ENCODE measurements at regions not wholly inside any gene's neighbourhood (a gene's known extent, or its start where the extent isn't known, plus 50 kb on each side); places are given as distances from the start of the nearest gene placed in this dataset.

- no peaks in the 10 kb centered on the region for H3K4me1 ChIP-seq (ENCODE audit: control insufficient read depth in 1 of 2, insufficient read depth in 2 of 2, low read length in 2 of 2)
- no peak overlapping the region for H3K9ac ChIP-seq (ENCODE audit: low read length)
- no peak overlapping the region for H3K4me3 ChIP-seq (ENCODE audit: low read depth, low read length)
- H3K79me1 ChIP-seq (ENCODE audit: low read length) = no peaks in the 10 kb centered on the region
- H3K4ac ChIP-seq (ENCODE audit: low read depth, low read length) = no peak overlapping the region
- WGBS (ENCODE audit: extremely low coverage, insufficient coverage, insufficient read length) = no CpG with 5 or more reads among the region's 3 CpGs
- H3K9me3 ChIP-seq (ENCODE audit: insufficient read depth, low read depth, low read length) = no peaks in the 10 kb centered on the region
- H2BK12ac ChIP-seq (ENCODE audit: low read length) = no peak overlapping the region
- H3K23ac ChIP-seq (ENCODE audit: low read length) = no peak overlapping the region
- H3K18ac ChIP-seq (ENCODE audit: low read length) = no peak overlapping the region
- H3K4me2 ChIP-seq (ENCODE audit: low read length) = no peak overlapping the region
- H2AFZ ChIP-seq (ENCODE audit: insufficient read depth, low read length, poor library complexity) = no peak overlapping the region
- no peak for DNase-seq
- H3K14ac ChIP-seq (ENCODE audit: low read length) = no peak overlapping the region
- no peak overlapping the region for H4K8ac ChIP-seq (ENCODE audit: low read depth, low read length)
- H3K27ac ChIP-seq (ENCODE audit: low read depth, low read length) = no peak overlapping the region
- H2BK5ac ChIP-seq (ENCODE audit: low read depth, low read length, poor library complexity) = no peak overlapping the region
- H2AK5ac ChIP-seq (ENCODE audit: low read length) = no peak overlapping the region
- H2BK120ac ChIP-seq (ENCODE audit: insufficient read depth, low read length, poor library complexity) = no peak overlapping the region
- no peak overlapping the region for H4K12ac ChIP-seq (ENCODE audit: low read depth, low read length)
- H3K36me3 ChIP-seq (ENCODE audit: control insufficient read depth in 1 of 2, insufficient read depth in 2 of 2, low read length in 2 of 2) = no peaks in the 10 kb centered on the region
- H3K79me2 ChIP-seq (ENCODE audit: control insufficient read depth, insufficient read depth, low read length, poor library complexity) = no peaks in the 10 kb centered on the region
- H4K91ac ChIP-seq (ENCODE audit: low read depth, low read length) = no peak overlapping the region
- no peaks in the 10 kb centered on the region for H3K27me3 ChIP-seq (ENCODE audit: insufficient read depth, low read length)
These were observed 406.0 kb downstream of the PRELID2 start for GRCh38 chr5:145429170-145429569.

DNA sequence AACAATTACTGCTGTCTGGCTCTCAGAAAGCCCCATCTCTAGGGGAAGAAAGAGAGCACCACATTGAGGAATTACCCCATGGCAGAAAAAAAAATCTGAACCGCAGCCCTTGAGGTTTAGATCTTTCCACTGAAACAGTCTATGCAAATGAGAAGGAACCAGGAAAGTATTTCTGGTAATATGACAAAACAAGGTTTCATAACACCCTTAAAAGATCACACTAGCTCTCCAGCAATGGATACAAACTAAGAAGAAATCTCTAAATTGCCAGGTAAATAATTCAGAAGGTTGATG, 427.1 kb downstream of the PRELID2 start:
- no peak overlapping the region for H3K4ac ChIP-seq (ENCODE audit: low read depth, low read length)
- H3K79me2 ChIP-seq (ENCODE audit: control insufficient read depth, insufficient read depth, low read length, poor library complexity) = no peaks in the 10 kb centered on the region
- no peak overlapping the region for H3K23ac ChIP-seq (ENCODE audit: low read length)
- H3K27me3 ChIP-seq (ENCODE audit: insufficient read depth, low read length) = no peaks in the 10 kb centered on the region
- H3K4me2 ChIP-seq (ENCODE audit: low read length) = no peak overlapping the region
- H4K91ac ChIP-seq (ENCODE audit: low read depth, low read length) = no peak overlapping the region
- H4K12ac ChIP-seq (ENCODE audit: low read depth, low read length) = no peak overlapping the region
- no peak overlapping the region for H2BK12ac ChIP-seq (ENCODE audit: low read length)
- H3K36me3 ChIP-seq (ENCODE audit: control insufficient read depth in 1 of 2, insufficient read depth in 2 of 2, low read length in 2 of 2) = no peaks in the 10 kb centered on the region
- H2AK5ac ChIP-seq (ENCODE audit: low read length) = no peak overlapping the region
- no peak overlapping the region for H2BK5ac ChIP-seq (ENCODE audit: low read depth, low read length, poor library complexity)
- no peaks in the 10 kb centered on the region for H3K4me1 ChIP-seq (ENCODE audit: control insufficient read depth in 1 of 2, insufficient read depth in 2 of 2, low read length in 2 of 2)
- H3K27ac ChIP-seq (ENCODE audit: low read depth, low read length) = no peak overlapping the region
- no peak overlapping the region for H3K14ac ChIP-seq (ENCODE audit: low read length)
- H2AFZ ChIP-seq (ENCODE audit: insufficient read depth, low read length, poor library complexity) = no peak overlapping the region
- DNase-seq = no peak
- H3K18ac ChIP-seq (ENCODE audit: low read length) = no peak overlapping the region
- no peak overlapping the region for H3K4me3 ChIP-seq (ENCODE audit: low read depth, low read length)
- H3K79me1 ChIP-seq (ENCODE audit: low read length) = no peaks in the 10 kb centered on the region
- H3K9me3 ChIP-seq (ENCODE audit: insufficient read depth, low read depth, low read length) = peaks cover 3% of the 10 kb centered on the region
- WGBS (ENCODE audit: extremely low coverage, insufficient coverage, insufficient read length) = no CpG with 5 or more reads among the region's 1 CpG
- H4K8ac ChIP-seq (ENCODE audit: low read depth, low read length) = no peak overlapping the region
- H3K9ac ChIP-seq (ENCODE audit: low read length) = no peak overlapping the region
- H2BK120ac ChIP-seq (ENCODE audit: insufficient read depth, low read length, poor library complexity) = no peak overlapping the region

GRCh38 chr5:145407300-145408047, 427.7 kb downstream of the PRELID2 start:
- H3K4me2 ChIP-seq (ENCODE audit: low read length) = no peak overlapping the region
- H3K23ac ChIP-seq (ENCODE audit: low read length) = no peak overlapping the region
- H3K36me3 ChIP-seq (ENCODE audit: control insufficient read depth in 1 of 2, insufficient read depth in 2 of 2, low read length in 2 of 2) = no peaks in the 10 kb centered on the region
- no peak overlapping the region for H3K27ac ChIP-seq (ENCODE audit: low read depth, low read length)
- H3K18ac ChIP-seq (ENCODE audit: low read length) = no peak overlapping the region
- no peaks in the 10 kb centered on the region for H3K79me2 ChIP-seq (ENCODE audit: control insufficient read depth, insufficient read depth, low read length, poor library complexity)
- no peak overlapping the region for H2BK5ac ChIP-seq (ENCODE audit: low read depth, low read length, poor library complexity)
- H3K4me3 ChIP-seq (ENCODE audit: low read depth, low read length) = no peak overlapping the region
- no peak overlapping the region for H3K14ac ChIP-seq (ENCODE audit: low read length)
- no peaks in the 10 kb centered on the region for H3K79me1 ChIP-seq (ENCODE audit: low read length)
- H2AFZ ChIP-seq (ENCODE audit: insufficient read depth, low read length, poor library complexity) = no peak overlapping the region
- no CpG with 5 or more reads among the region's 2 CpGs for WGBS (ENCODE audit: extremely low coverage, insufficient coverage, insufficient read length)
- no peak overlapping the region for H3K9ac ChIP-seq (ENCODE audit: low read length)
- DNase-seq = no peak
- no peak overlapping the region for H4K8ac ChIP-seq (ENCODE audit: low read depth, low read length)
- H3K4me1 ChIP-seq (ENCODE audit: control insufficient read depth in 1 of 2, insufficient read depth in 2 of 2, low read length in 2 of 2) = no peaks in the 10 kb centered on the region
- H4K91ac ChIP-seq (ENCODE audit: low read depth, low read length) = no peak overlapping the region
- no peaks in the 10 kb centered on the region for H3K27me3 ChIP-seq (ENCODE audit: insufficient read depth, low read length)
- no peak overlapping the region for H2AK5ac ChIP-seq (ENCODE audit: low read length)
- H3K9me3 ChIP-seq (ENCODE audit: insufficient read depth, low read depth, low read length) = peaks cover 3% of the 10 kb centered on the region
- no peak overlapping the region for H2BK12ac ChIP-seq (ENCODE audit: low read length)
- no peak overlapping the region for H3K4ac ChIP-seq (ENCODE audit: low read depth, low read length)
- H2BK120ac ChIP-seq (ENCODE audit: insufficient read depth, low read length, poor library complexity) = no peak overlapping the region
- no peak overlapping the region for H4K12ac ChIP-seq (ENCODE audit: low read depth, low read length)

DNA sequence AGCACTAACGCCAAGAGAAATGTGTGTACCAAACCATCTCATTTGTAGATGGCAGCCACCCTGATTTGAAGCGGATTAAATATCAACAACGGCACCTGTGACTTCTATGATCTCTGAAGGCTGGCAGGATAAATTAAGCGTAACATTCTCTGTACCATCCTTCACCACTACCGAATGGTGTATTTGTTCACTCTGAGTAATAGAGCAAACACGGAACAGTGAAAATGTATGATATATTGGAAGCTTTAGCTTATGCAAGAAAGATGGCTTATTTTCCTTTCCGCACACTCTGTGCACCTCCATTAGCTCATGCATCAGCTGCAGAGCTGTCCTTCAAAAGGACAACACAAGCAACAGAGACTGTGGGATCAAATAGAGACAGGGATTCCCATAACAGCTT, 431.1 kb downstream of the PRELID2 start:
- no peak overlapping the region for H2BK5ac ChIP-seq (ENCODE audit: low read depth, low read length, poor library complexity)
- no peak overlapping the region for H3K23ac ChIP-seq (ENCODE audit: low read length)
- H2BK12ac ChIP-seq (ENCODE audit: low read length) = no peak overlapping the region
- H3K9me3 ChIP-seq (ENCODE audit: insufficient read depth, low read depth, low read length) = no peaks in the 10 kb centered on the region
- DNase-seq = no peak
- H3K14ac ChIP-seq (ENCODE audit: low read length) = no peak overlapping the region
- H4K12ac ChIP-seq (ENCODE audit: low read depth, low read length) = no peak overlapping the region
- no peak overlapping the region for H4K8ac ChIP-seq (ENCODE audit: low read depth, low read length)
- no peak overlapping the region for H2AK5ac ChIP-seq (ENCODE audit: low read length)
- no peak overlapping the region for H3K18ac ChIP-seq (ENCODE audit: low read length)
- H3K9ac ChIP-seq (ENCODE audit: low read length) = no peak overlapping the region
- no peak overlapping the region for H3K27ac ChIP-seq (ENCODE audit: low read depth, low read length)
- no peak overlapping the region for H3K4ac ChIP-seq (ENCODE audit: low read depth, low read length)
- no peak overlapping the region for H2BK120ac ChIP-seq (ENCODE audit: insufficient read depth, low read length, poor library complexity)
- no peak overlapping the region for H3K4me3 ChIP-seq (ENCODE audit: low read depth, low read length)
- H3K4me1 ChIP-seq (ENCODE audit: control insufficient read depth in 1 of 2, insufficient read depth in 2 of 2, low read length in 2 of 2) = no peaks in the 10 kb centered on the region
- H3K36me3 ChIP-seq (ENCODE audit: control insufficient read depth in 1 of 2, insufficient read depth in 2 of 2, low read length in 2 of 2) = no peaks in the 10 kb centered on the region
- H3K27me3 ChIP-seq (ENCODE audit: insufficient read depth, low read length) = no peaks in the 10 kb centered on the region
- H3K4me2 ChIP-seq (ENCODE audit: low read length) = no peak overlapping the region
- no peak overlapping the region for H4K91ac ChIP-seq (ENCODE audit: low read depth, low read length)
- no peak overlapping the region for H2AFZ ChIP-seq (ENCODE audit: insufficient read depth, low read length, poor library complexity)
- no peaks in the 10 kb centered on the region for H3K79me2 ChIP-seq (ENCODE audit: control insufficient read depth, insufficient read depth, low read length, poor library complexity)
- WGBS (ENCODE audit: extremely low coverage, insufficient coverage, insufficient read length) = no CpG with 5 or more reads among the region's 7 CpGs
- H3K79me1 ChIP-seq (ENCODE audit: low read length) = no peaks in the 10 kb centered on the region

All from trophoblast cell (in vitro differentiated cells and primary cell).